ENCODE measurements at regions not wholly inside any gene's neighbourhood (a gene's known extent, or its start where the extent isn't known, plus 50 kb on each side); places are given as distances from the start of the nearest gene placed in this dataset.

- 59% methylated on average over 15 of the region's 15 CpGs for WGBS (ENCODE audit: insufficient coverage, low coverage, low lambda C conversion rate, missing lambda C conversion rate)
- no peaks in the 10 kb centered on the region for H3K9me3 ChIP-seq
- no peak for TF ChIP-seq CTCF (IDR thresholded peaks at IDR 0.05)
- TF ChIP-seq POLR2A (IDR thresholded peaks at IDR 0.05), result no peak
- intact Hi-C loops (cut with DNase I), result no loop called here
- H3K4me3 ChIP-seq, result no peak overlapping the region
- DNase-seq, result no peak
- no peaks in the 10 kb centered on the region for H3K27me3 ChIP-seq
- H3K27ac ChIP-seq, result no peak overlapping the region
- no peak for ATAC-seq
- H3K4me1 ChIP-seq, result no peaks in the 10 kb centered on the region
- H3K36me3 ChIP-seq, result no peaks in the 10 kb centered on the region
These were observed 497.6 kb downstream of the IRX1 start for GRCh38 chr5:4093236-4093635.

DNA sequence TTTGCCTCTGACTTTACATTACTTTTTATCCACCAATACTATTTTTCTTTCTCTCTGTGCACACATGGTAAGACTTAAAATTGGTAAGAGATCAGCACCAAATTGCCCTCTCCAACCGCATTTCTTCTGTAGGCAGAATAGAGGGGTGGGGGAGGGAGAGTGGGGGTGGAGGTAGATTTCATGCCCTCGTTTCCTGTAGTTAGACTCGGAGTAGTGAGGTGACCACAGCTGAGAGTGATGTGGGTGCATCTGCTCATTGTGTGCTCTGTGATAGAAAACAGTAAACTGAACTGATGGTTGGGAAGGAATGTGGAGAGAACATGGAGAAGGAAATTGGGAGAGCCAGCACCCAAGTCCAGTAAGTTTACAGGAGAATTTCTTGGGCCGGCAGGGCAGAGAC lies 498.3 kb downstream of the IRX1 start:
- H3K27me3 ChIP-seq, result no peaks in the 10 kb centered on the region
- intact Hi-C loops (cut with DNase I), result no loop called here
- ATAC-seq (no peak), DNase-seq (no peak)
- no peaks in the 10 kb centered on the region for H3K36me3 ChIP-seq
- H3K27ac ChIP-seq, result no peak overlapping the region
- H3K4me1 ChIP-seq, result no peaks in the 10 kb centered on the region
- no peaks in the 10 kb centered on the region for H3K9me3 ChIP-seq
- H3K4me3 ChIP-seq, result no peak overlapping the region
- no peak for TF ChIP-seq POLR2A (IDR thresholded peaks at IDR 0.05)
- no peak for TF ChIP-seq CTCF (IDR thresholded peaks at IDR 0.05)
- 43% methylated on average over 4 of the region's 4 CpGs for WGBS (ENCODE audit: insufficient coverage, low coverage, low lambda C conversion rate, missing lambda C conversion rate)

DNA sequence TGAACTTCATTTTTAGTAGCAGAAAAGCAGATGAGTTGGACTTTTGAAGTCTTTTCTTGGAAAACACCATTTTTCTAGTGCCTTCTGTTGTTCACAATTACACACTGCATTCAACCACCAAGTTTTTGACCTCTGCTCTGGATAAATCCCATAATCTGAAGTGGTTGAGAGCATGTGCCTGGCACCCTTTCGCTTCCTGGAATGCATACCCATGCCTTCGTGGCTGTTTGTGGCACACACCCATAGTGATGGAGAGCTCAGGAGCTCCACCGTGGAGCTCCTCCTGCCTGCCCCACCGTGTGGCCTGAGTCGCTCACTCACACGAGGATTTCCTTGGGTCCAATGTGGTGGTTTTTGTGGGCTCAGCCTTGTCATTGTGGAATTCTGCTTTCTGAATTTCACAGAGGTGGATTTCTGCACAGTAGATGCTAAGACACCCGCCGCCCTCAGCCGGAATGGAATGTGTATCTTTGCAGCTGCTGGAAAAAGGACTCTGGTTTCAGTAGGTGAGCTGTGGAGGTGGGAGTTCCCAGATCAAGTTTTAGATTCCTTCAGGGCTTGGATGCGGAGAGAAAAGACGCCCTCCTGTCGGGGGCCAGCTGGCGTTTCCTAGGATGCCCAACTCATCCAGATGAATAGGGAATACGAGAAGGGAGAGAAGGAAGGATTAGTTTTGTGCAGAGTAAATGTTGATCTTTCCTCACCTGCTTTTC lies 500.4 kb downstream of the IRX1 start:
- no peaks in the 10 kb centered on the region for H3K27me3 ChIP-seq
- no peaks in the 10 kb centered on the region for H3K36me3 ChIP-seq
- no peaks in the 10 kb centered on the region for H3K4me1 ChIP-seq
- TF ChIP-seq POLR2A (IDR thresholded peaks at IDR 0.05) (no peak), CTCF (IDR thresholded peaks at IDR 0.05) (no peak)
- DNase-seq (no peak), ATAC-seq (no peak)
- H3K9me3 ChIP-seq, result no peaks in the 10 kb centered on the region
- 56% methylated on average over 14 of the region's 14 CpGs for WGBS (ENCODE audit: insufficient coverage, low coverage, low lambda C conversion rate, missing lambda C conversion rate)
- H3K27ac ChIP-seq, result no peak overlapping the region
- intact Hi-C loops (cut with DNase I), result no loop called here
- no peak overlapping the region for H3K4me3 ChIP-seq

DNA sequence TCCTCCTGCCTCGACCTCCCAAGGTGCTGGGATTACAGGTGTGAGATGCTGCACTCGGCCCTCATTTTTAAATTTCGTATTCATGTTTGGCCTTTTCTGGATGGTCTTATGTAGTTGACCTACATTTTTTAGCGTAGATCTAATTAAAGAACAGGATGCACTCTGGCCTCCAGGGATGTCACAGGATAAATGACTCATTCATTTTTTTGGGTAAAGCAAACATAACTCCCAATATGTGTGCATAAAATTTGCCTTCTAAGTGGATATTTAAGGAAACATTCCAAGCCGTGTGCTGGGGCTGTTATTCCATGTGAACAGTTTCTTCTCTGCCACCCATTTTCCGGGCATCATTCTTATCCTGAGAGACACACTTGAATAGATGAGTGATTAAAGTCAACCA lies 501.6 kb downstream of the IRX1 start:
- no peaks in the 10 kb centered on the region for H3K36me3 ChIP-seq
- intact Hi-C loops (cut with DNase I), result no loop called here
- WGBS (ENCODE audit: insufficient coverage, low coverage, low lambda C conversion rate, missing lambda C conversion rate), result 47% methylated on average over 6 of the region's 6 CpGs
- no peak overlapping the region for H3K27ac ChIP-seq
- TF ChIP-seq CTCF (IDR thresholded peaks at IDR 0.05) (no peak), POLR2A (IDR thresholded peaks at IDR 0.05) (no peak)
- DNase-seq (no peak), ATAC-seq (no peak)
- H3K27me3 ChIP-seq, result no peaks in the 10 kb centered on the region
- H3K4me3 ChIP-seq, result no peak overlapping the region
- no peaks in the 10 kb centered on the region for H3K4me1 ChIP-seq
- no peaks in the 10 kb centered on the region for H3K9me3 ChIP-seq

GRCh38 chr5:4098226-4098625 lies 502.6 kb downstream of the IRX1 start:
- Histone ChIP-seq H3K36me3 (no peaks in the 10 kb centered on the region), H3K4me3 (no peak overlapping the region), H3K4me1 (no peaks in the 10 kb centered on the region), H3K27me3 (no peaks in the 10 kb centered on the region), H3K27ac (no peak overlapping the region), H3K9me3 (no peaks in the 10 kb centered on the region)
- DNase-seq (no peak), ATAC-seq (no peak)
- intact Hi-C loops (cut with DNase I), result no loop called here
- WGBS (ENCODE audit: insufficient coverage, low coverage, low lambda C conversion rate, missing lambda C conversion rate), result 63% methylated on average over 9 of the region's 9 CpGs
- TF ChIP-seq CTCF (IDR thresholded peaks at IDR 0.05) (no peak), POLR2A (IDR thresholded peaks at IDR 0.05) (no peak)
